Left lung (tissue), 4 donors: ENCODE measurements at regions not wholly inside any gene's neighbourhood (a gene's known extent, or its start where the extent isn't known, plus 50 kb on each side); places are given as distances from the start of the nearest gene placed in this dataset.

ENCODE experiments used
- ATAC-seq: fragments of 200-7000 bp; cut with Tn5 transposase; one replicate; pipeline ENCODE4 v1.9.1; 2020; ENCODE audit warnings: moderate library complexity
- DNase-seq, 4 donors: peaks; one replicate each; pipeline ENCODE4 v3.0.0-alpha.2; 2013 to 2020
- H3K27ac ChIP-seq, 2 donors: fragments of 200-600 bp; sonication (generic) in 1 of 2; one replicate each; pipeline versions ENCODE4 v1.5.0 to v1.8.0; 2020 to 2021
- H3K27me3 ChIP-seq, 2 donors: fragments of 200-600 bp; sonication (generic) in 1 of 2; one replicate each; pipeline versions ENCODE4 v1.5.0 to v1.8.0; 2020 to 2021
- H3K36me3 ChIP-seq, 2 donors: fragments of 200-600 bp; sonication (generic) in 1 of 2; one replicate each; pipeline versions ENCODE4 v1.5.0 to v1.8.0; 2020 to 2021
- H3K4me1 ChIP-seq, 2 donors: fragments of 200-600 bp; one replicate each; pipeline ENCODE4 v1.8.0; 2021
- H3K4me3 ChIP-seq, 2 donors: fragments of 200-600 bp; sonication (generic) in 1 of 2; one replicate each; pipeline versions ENCODE4 v1.5.0 to v1.8.0; 2020 to 2021; ENCODE audit warnings: mild to moderate bottlenecking in 1 of 2
- H3K9me3 ChIP-seq, 2 donors: fragments of 200-600 bp; sonication (generic) in 1 of 2; one replicate each; pipeline versions ENCODE4 v1.5.0 to v1.8.0; 2020 to 2021
- intact Hi-C, 2 donors: fragments of 100-400 bp; cut with DNase I; formaldehyde crosslinking; loops; one replicate each; pipeline versions ENCODE4 v1.11.2 to v1.14.2; 2022
- TF ChIP-seq, protein P1 (sequence below), 2 donors: fragments of 200-600 bp; sonication (generic) in 1 of 2; IDR thresholded peaks; one replicate each; pipeline versions ENCODE4 v1.5.0 to v1.8.0; 2021; ENCODE audit warnings: antibody characterized with exemption in 2 of 2
- donor health status: DM: no; HTN: yes; CAD: no.
- donor health status: DM: no; HTN: no; CAD: no.

GRCh38 chr5:89991592-89991991, 418.0 kb downstream of the CETN3 start:
- Histone ChIP-seq H3K9me3 (no peaks in the 10 kb centered on the region), H3K4me3 (no peak overlapping the region), H3K4me1 (no peaks in the 10 kb centered on the region), H3K27me3 (no peaks in the 10 kb centered on the region), H3K27ac (no peak overlapping the region), H3K36me3 (no peaks in the 10 kb centered on the region)
- ATAC-seq (no peak), DNase-seq (no peak)
- TF ChIP-seq, protein P1, sequence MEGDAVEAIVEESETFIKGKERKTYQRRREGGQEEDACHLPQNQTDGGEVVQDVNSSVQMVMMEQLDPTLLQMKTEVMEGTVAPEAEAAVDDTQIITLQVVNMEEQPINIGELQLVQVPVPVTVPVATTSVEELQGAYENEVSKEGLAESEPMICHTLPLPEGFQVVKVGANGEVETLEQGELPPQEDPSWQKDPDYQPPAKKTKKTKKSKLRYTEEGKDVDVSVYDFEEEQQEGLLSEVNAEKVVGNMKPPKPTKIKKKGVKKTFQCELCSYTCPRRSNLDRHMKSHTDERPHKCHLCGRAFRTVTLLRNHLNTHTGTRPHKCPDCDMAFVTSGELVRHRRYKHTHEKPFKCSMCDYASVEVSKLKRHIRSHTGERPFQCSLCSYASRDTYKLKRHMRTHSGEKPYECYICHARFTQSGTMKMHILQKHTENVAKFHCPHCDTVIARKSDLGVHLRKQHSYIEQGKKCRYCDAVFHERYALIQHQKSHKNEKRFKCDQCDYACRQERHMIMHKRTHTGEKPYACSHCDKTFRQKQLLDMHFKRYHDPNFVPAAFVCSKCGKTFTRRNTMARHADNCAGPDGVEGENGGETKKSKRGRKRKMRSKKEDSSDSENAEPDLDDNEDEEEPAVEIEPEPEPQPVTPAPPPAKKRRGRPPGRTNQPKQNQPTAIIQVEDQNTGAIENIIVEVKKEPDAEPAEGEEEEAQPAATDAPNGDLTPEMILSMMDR (IDR thresholded peaks at IDR 0.05): no peak
- intact Hi-C loops: no loop called here

DNA sequence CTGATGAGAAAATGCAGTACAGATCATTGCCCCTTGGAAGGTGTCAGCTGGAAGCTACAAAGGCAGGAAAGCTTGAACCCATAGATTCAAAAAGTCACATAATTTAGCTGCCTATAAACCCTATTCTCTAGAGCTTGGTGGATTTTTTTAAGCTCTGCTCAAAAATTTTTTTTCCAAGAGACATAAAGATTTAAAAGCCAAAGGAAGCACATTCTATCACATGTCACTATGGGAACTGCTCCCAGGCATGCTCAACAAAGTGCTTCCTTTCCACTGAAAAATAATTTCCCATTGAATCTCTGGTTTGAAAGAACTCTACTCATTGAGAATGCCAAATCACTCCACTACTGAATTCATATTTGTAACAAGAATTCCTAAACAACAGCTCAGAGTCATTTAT, 419.8 kb downstream of the CETN3 start:
- H3K4me1 ChIP-seq: no peaks in the 10 kb centered on the region
- H3K9me3 ChIP-seq: no peaks in the 10 kb centered on the region
- DNase-seq: no peak
- ATAC-seq: no peak
- H3K27me3 ChIP-seq: no peaks in the 10 kb centered on the region
- H3K27ac ChIP-seq: no peak overlapping the region
- TF ChIP-seq, protein P1 (IDR thresholded peaks at IDR 0.05): no peak
- H3K36me3 ChIP-seq: no peaks in the 10 kb centered on the region
- intact Hi-C loops: no loop called here
- H3K4me3 ChIP-seq: no peak overlapping the region

DNA sequence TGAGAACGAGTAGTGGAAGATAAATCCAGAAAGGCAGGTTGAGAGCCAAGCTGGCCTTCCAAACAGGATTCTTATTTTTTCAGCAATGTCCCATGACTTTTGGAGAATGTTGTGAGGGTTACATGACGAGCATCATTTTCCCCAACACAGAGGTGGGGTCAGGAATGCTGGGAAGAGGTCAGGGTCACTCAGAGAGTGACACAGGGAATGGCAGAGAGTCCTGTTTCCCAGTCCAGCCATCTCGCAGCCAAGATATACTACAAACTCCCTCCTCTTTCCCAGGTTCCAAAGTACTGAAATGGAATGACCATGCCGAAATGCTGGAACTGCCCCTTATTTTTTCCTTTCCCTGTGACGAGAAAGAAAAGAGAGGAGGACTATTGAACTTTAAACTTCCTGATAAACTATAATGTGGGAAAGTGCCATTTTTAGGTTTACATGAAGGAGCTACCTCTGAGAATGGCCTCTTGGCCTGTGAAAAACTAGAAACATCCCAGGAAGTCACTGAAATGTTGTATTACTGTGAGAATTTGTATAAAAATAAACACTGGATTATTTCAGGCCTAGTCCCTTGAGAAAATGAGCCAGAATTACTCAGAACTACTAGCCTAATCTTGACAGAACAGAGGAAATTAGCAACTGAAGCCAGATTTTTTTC, 420.4 kb downstream of the CETN3 start:
- no peaks in the 10 kb centered on the region for H3K9me3 ChIP-seq
- DNase-seq (no peak), ATAC-seq (no peak)
- H3K4me1 ChIP-seq: no peaks in the 10 kb centered on the region
- H3K27me3 ChIP-seq: no peaks in the 10 kb centered on the region
- intact Hi-C loops: no loop called here
- no peaks in the 10 kb centered on the region for H3K36me3 ChIP-seq
- TF ChIP-seq, protein P1 (IDR thresholded peaks at IDR 0.05): no peak
- no peak overlapping the region for H3K4me3 ChIP-seq
- no peak overlapping the region for H3K27ac ChIP-seq

DNA sequence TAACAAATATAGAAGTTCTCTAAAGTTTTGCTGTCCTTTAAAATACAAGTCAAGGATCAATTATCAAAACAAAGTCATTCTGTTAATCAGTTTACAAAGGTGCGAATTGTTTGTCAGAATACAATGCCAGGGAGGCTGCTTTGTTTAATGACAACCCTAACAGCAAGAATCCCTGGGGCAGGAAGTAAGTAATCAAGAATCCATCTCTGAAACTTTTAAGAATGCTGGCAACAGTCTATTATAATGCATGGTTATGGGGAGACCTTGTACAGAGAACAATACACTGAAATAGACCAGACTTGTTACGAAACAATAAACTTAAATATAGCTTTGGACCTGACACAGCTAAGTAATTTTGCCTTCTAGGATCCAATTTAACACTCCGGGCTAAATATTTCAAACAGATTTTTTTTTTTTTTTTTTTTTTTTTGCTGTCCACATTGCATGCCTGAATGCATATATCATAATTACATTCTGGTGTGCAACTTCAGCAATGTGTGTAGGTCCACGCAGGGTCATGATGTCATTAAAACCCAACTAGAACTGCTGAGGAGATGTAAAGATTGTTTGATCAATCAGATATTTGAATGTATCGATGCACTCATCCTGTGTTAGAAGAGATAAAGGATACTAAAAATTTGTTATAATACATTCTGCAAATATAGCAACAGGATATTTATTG, 421.3 kb downstream of the CETN3 start:
- TF ChIP-seq, protein P1 (IDR thresholded peaks at IDR 0.05): no peak
- Histone ChIP-seq H3K27me3 (no peaks in the 10 kb centered on the region), H3K4me1 (peaks cover 0 to 2% of the 10 kb centered on the region in 2 donors), H3K9me3 (no peaks in the 10 kb centered on the region), H3K4me3 (no peak overlapping the region), H3K36me3 (no peaks in the 10 kb centered on the region), H3K27ac (no peak overlapping the region)
- DNase-seq (no peak), ATAC-seq (no peak)
- intact Hi-C loops: no loop called here

DNA sequence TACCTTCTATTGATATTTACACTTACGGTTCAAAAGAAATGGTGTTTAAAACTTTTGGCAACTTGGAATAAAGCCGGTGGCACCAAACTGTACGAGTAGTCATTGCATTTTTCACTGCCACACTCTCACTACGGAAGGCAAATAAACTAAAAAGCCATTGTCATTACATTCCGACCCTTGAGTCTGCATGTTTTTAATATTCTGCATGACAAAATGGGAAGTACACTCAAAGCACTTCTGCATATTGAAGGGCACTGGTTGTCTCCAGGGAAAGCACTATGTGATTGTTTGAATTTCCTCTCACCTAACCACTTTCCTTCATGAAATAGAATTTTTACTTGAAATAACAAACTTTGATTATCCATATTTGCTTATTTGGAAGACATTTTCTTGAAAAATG, 426.3 kb downstream of the CETN3 start:
- intact Hi-C loops: no loop called here
- H3K4me3 ChIP-seq: no peak overlapping the region
- H3K9me3 ChIP-seq: no peaks in the 10 kb centered on the region
- H3K4me1 ChIP-seq: peaks cover 0 to 10% of the 10 kb centered on the region in 2 donors
- no peak for DNase-seq
- H3K36me3 ChIP-seq: no peaks in the 10 kb centered on the region
- peak; percentile 91 for ATAC-seq
- no peak overlapping the region for H3K27ac ChIP-seq
- H3K27me3 ChIP-seq: no peaks in the 10 kb centered on the region
- TF ChIP-seq, protein P1 (IDR thresholded peaks at IDR 0.05): no peak
